ENCODE measurements at regions not wholly inside any gene's neighbourhood (a gene's known extent, or its start where the extent isn't known, plus 50 kb on each side); places are given as distances from the start of the nearest gene placed in this dataset.

- TF ChIP-seq NR3C1 (IDR thresholded peaks at IDR 0.05) (no peak), MAX (IDR thresholded peaks at IDR 0.05) (no peak), HDAC2 (IDR thresholded peaks at IDR 0.05) (no peak), SREBF2 (IDR thresholded peaks at IDR 0.05) (no peak), HES2 (IDR thresholded peaks at IDR 0.05) (no peak), EHF (CRISPR knock-in tag; IDR thresholded peaks at IDR 0.05) (no peak), RFX5 (IDR thresholded peaks at IDR 0.05) (no peak), TP53 (CRISPR knock-in tag; IDR thresholded peaks at IDR 0.05) (no peak), ZNF302 (CRISPR knock-in tag; IDR thresholded peaks at IDR 0.05) (no peak)
- FAIRE-seq (no peak), DNase-seq (ENCODE audit: low read depth in 1 of 2, low spot score in 1 of 2) (no peak), ATAC-seq (no peak)
- Histone ChIP-seq H3K27ac (no peak overlapping the region), H3K4me1 (no peaks in the 10 kb centered on the region), H3K4me2 (no peak overlapping the region), H3K9me3 (no peaks in the 10 kb centered on the region), H3K4me3 (no peak overlapping the region)
- WGBS (ENCODE audit: missing lambda C conversion rate), result 84% methylated on average over 2 of the region's 2 CpGs
- POLR2A ChIA-PET, result no interaction called here
- CTCF ChIA-PET, result no interaction called here
Observed at GRCh38 chr3:153911116-153911515, 210.1 kb upstream of the ARHGEF26 start.

GRCh38 chr3:153919773-153920172 is 201.4 kb upstream of the ARHGEF26 start:
- H3K4me1 ChIP-seq, result no peaks in the 10 kb centered on the region
- ChIA-PET CTCF (no interaction called here), POLR2A (no interaction called here)
- 56% methylated on average over 1 of the region's 1 CpG for WGBS (ENCODE audit: missing lambda C conversion rate)
- ATAC-seq (no peak), FAIRE-seq (no peak), DNase-seq (ENCODE audit: low read depth in 1 of 2, low spot score in 1 of 2) (no peak)
- H3K27ac ChIP-seq, result no peak overlapping the region
- no peaks in the 10 kb centered on the region for H3K9me3 ChIP-seq
- no peak overlapping the region for H3K4me2 ChIP-seq
- no peak overlapping the region for H3K4me3 ChIP-seq
- TF ChIP-seq CEBPB (IDR thresholded peaks at IDR 0.05) (no peak), HOXB13 (CRISPR knock-in tag; IDR thresholded peaks at IDR 0.05; ENCODE audit: low read depth) (no peak), RAD21 (conservative IDR thresholded peaks at IDR 0.05 in 1 of 2, IDR thresholded peaks at IDR 0.05 in 1 of 2) (no peak), HOXA7 (CRISPR knock-in tag; IDR thresholded peaks at IDR 0.05) (no peak), CBX8 (IDR thresholded peaks at IDR 0.05) (no peak), ZFP36 (IDR thresholded peaks at IDR 0.05; ENCODE audit: borderline replicate concordance, partially characterized antibody) (no peak), CHD4 (IDR thresholded peaks at IDR 0.05; ENCODE audit: borderline replicate concordance) (no peak), MAX (IDR thresholded peaks at IDR 0.05) (no peak), BCL3 (IDR thresholded peaks at IDR 0.05) (no peak), TFCP2L1 (CRISPR knock-in tag; IDR thresholded peaks at IDR 0.05) (no peak), ZNF302 (CRISPR knock-in tag; IDR thresholded peaks at IDR 0.05) (no peak), ELK1 (IDR thresholded peaks at IDR 0.05; ENCODE audit: low read depth, low read length) (no peak), HES2 (IDR thresholded peaks at IDR 0.05) (no peak), GATA3 (IDR thresholded peaks at IDR 0.05; ENCODE audit: borderline replicate concordance) (no peak), JUNB (IDR thresholded peaks at IDR 0.05) (no peak), MAFK (IDR thresholded peaks at IDR 0.05; ENCODE audit: partially characterized antibody) (no peak)

GRCh38 chr3:153921826-153922225 is 199.4 kb upstream of the ARHGEF26 start:
- Histone ChIP-seq H3K4me1 (no peaks in the 10 kb centered on the region), H3K9me3 (no peaks in the 10 kb centered on the region), H3K27ac (no peak overlapping the region), H3K4me2 (no peak overlapping the region), H3K4me3 (no peak overlapping the region)
- CTCF ChIA-PET, result interaction anchor here (0.6 kb wide), 1 partner anchor 285 kb away, joined by 3 read pairs; no protein-coding TSS in a partner anchor
- ATAC-seq, result no peak
- no peak for FAIRE-seq
- POLR2A ChIA-PET, result no interaction called here
- TF ChIP-seq HES2 (IDR thresholded peaks at IDR 0.05) (no peak), HEYL (CRISPR knock-in tag; IDR thresholded peaks at IDR 0.05) (no peak), NPAS2 (CRISPR knock-in tag; IDR thresholded peaks at IDR 0.05; ENCODE audit: borderline replicate concordance) (no peak), EHMT2 (IDR thresholded peaks at IDR 0.05; ENCODE audit: low read depth) (no peak), JUNB (IDR thresholded peaks at IDR 0.05) (no peak), JUN (IDR thresholded peaks at IDR 0.05) (no peak)
- no peak for DNase-seq (ENCODE audit: low read depth in 1 of 2, low spot score in 1 of 2)

Measured in A549 (cell line).